ENCODE measurements at regions not wholly inside any gene's neighbourhood (a gene's known extent, or its start where the extent isn't known, plus 50 kb on each side); places are given as distances from the start of the nearest gene placed in this dataset.

- TF ChIP-seq POLR2A (IDR thresholded peaks at IDR 0.05): no peak
- TF ChIP-seq CTCF (IDR thresholded peaks at IDR 0.05): no peak
Observed at GRCh38 chr20:22904905-22905304, 130.2 kb upstream of the SSTR4 start.

All from prostate gland (tissue), 2 donors.